ENCODE measurements at regions not wholly inside any gene's neighbourhood (a gene's known extent, or its start where the extent isn't known, plus 50 kb on each side); places are given as distances from the start of the nearest gene placed in this dataset.

- TF ChIP-seq, protein P1, sequence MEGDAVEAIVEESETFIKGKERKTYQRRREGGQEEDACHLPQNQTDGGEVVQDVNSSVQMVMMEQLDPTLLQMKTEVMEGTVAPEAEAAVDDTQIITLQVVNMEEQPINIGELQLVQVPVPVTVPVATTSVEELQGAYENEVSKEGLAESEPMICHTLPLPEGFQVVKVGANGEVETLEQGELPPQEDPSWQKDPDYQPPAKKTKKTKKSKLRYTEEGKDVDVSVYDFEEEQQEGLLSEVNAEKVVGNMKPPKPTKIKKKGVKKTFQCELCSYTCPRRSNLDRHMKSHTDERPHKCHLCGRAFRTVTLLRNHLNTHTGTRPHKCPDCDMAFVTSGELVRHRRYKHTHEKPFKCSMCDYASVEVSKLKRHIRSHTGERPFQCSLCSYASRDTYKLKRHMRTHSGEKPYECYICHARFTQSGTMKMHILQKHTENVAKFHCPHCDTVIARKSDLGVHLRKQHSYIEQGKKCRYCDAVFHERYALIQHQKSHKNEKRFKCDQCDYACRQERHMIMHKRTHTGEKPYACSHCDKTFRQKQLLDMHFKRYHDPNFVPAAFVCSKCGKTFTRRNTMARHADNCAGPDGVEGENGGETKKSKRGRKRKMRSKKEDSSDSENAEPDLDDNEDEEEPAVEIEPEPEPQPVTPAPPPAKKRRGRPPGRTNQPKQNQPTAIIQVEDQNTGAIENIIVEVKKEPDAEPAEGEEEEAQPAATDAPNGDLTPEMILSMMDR (IDR thresholded peaks at IDR 0.05; ENCODE audit: borderline replicate concordance, extremely low read depth, low read length, poor library complexity, severe bottlenecking), result no peak
- TF ChIP-seq EZH2 (IDR thresholded peaks at IDR 0.05; ENCODE audit: borderline replicate concordance, low read depth, low read length, severe bottlenecking), result no peak
Measured at GRCh38 chr3:153749070-153749610, 372.1 kb upstream of the ARHGEF26 start.
